K562 (cell line): ENCODE measurements at regions not wholly inside any gene's neighbourhood (a gene's known extent, or its start where the extent isn't known, plus 50 kb on each side); places are given as distances from the start of the nearest gene placed in this dataset.

Source experiments
- ATAC-seq: fragments of 200-7000 bp; cut with Tn5 transposase; 3 replicates; pipeline ENCODE4 v1.9.1; 2020; ENCODE audit warnings: moderate library complexity
- BruUV-seq: library from RNA; stranded (reverse); fragments of 400-500 nt; replicated peaks from 2 replicates; lab custom pipeline; 2021; lab: Mats Ljungman, UMichigan
- CTCF ChIA-PET: fragments of 300-600 bp; formaldehyde crosslinking; extraction: SDS; loops from one replicate; lab custom pipeline; 2021; ENCODE audit warnings: low intra/inter-chr PET ratio; lab: Yijun Ruan, JAX
- POLR2A ChIA-PET: fragments of 300-600, 350-650 bp; sonication (Branson Sonifier 250); formaldehyde crosslinking; extraction: SDS; loops from one replicate; lab custom pipeline; 2021; ENCODE audit warnings: antibody characterized with exemption, inconsistent platforms; lab: Yijun Ruan, JAX
- DNase-seq, 4 experiments: peaks; one replicate each; pipeline versions ENCODE4 v3.0.0 to v3.0.0-alpha.2; 2011 to 2018; ENCODE audit warnings: low spot score in 3 of 4, mixed read lengths in 3 of 4; ENCODE audit errors: extremely low read depth in 1 of 4
- FAIRE-seq: peaks from 2 replicates; lab custom pipeline; 2011; peaks lifted over from hg19 to GRCh38; lab: Jason Lieb, UNC
- H2AFZ ChIP-seq: 2 replicates; pipeline ENCODE4 v1.6.0; 2011; ENCODE audit warnings: low read depth, low read length, control low read depth, inconsistent platforms
- H3K27ac ChIP-seq: fragments of 200-600 bp; 3 replicates; pipeline ENCODE4 v1.8.0; 2011; ENCODE audit warnings: low read depth, mild to moderate bottlenecking, control low read depth, inconsistent platforms, low read length, moderate library complexity, mixed read lengths; ENCODE audit errors: extremely low read depth
- H3K27me3 ChIP-seq, 2 experiments: fragments of 300-600 bp in 1 of 2; 2 replicates in 1 of 2; 3 replicates in 1 of 2; pipeline versions ENCODE4 v1.6.0 to v1.8.0; 2011; ENCODE audit warnings: inconsistent platforms in 2 of 2, low read length in 2 of 2, mild to moderate bottlenecking in 1 of 2, mixed read lengths in 1 of 2, moderate library complexity in 1 of 2; ENCODE audit not compliant: control insufficient read depth in 2 of 2, insufficient read depth in 2 of 2
- H3K36me3 ChIP-seq: fragments of 300-600 bp; 3 replicates; pipeline ENCODE4 v1.8.0; 2011; ENCODE audit warnings: mild to moderate bottlenecking, low read length, inconsistent platforms; ENCODE audit not compliant: control insufficient read depth, insufficient read depth
- H3K4me1 ChIP-seq, 2 experiments: fragments of 200-600 bp in 1 of 2; replicated peaks in 1 of 2; 2 replicates in 1 of 2; 3 replicates in 1 of 2; pipeline versions ENCODE4 v1.5.1 to v1.8.0; 2011; ENCODE audit warnings: inconsistent platforms in 2 of 2, low read length in 2 of 2, mild to moderate bottlenecking in 1 of 2, mixed read lengths in 1 of 2, moderate library complexity in 1 of 2; ENCODE audit not compliant: control insufficient read depth in 2 of 2, insufficient read depth in 2 of 2
- H3K4me2 ChIP-seq: 2 replicates; pipeline ENCODE4 v1.6.1; 2011; ENCODE audit warnings: low read length, control low read depth, inconsistent platforms, mixed read lengths; ENCODE audit not compliant: insufficient read depth
- H3K4me3 ChIP-seq: fragments of 200-600 bp; sonication (generic), shearing (Covaris generic); 2 replicates; pipeline ENCODE4 v1.5.1; 2016; ENCODE audit warnings: control low read depth, inconsistent platforms
- H3K79me2 ChIP-seq: fragments of 200-600 bp; 3 replicates; pipeline ENCODE4 v1.8.0; 2011; ENCODE audit warnings: low read length, inconsistent platforms; ENCODE audit not compliant: control insufficient read depth, insufficient read depth
- H3K9ac ChIP-seq, 2 experiments: 2 replicates each; pipeline versions ENCODE4 v1.6.0 to v1.6.1; 2011; ENCODE audit warnings: low read depth in 2 of 2, low read length in 2 of 2, control low read depth in 1 of 2, inconsistent platforms in 1 of 2, mild to moderate bottlenecking in 1 of 2, mixed read lengths in 1 of 2; ENCODE audit not compliant: insufficient read depth in 1 of 2
- H3K9me1 ChIP-seq: one replicate; pipeline ENCODE4 v1.6.0; 2011; ENCODE audit warnings: inconsistent platforms, mild to moderate bottlenecking, low read length, moderate library complexity; ENCODE audit not compliant: control insufficient read depth, insufficient read depth
- H3K9me3 ChIP-seq: replicated peaks from 2 replicates; pipeline ENCODE4 v1.5.1; 2011; ENCODE audit warnings: low read depth, low read length, inconsistent platforms; ENCODE audit not compliant: control insufficient read depth, insufficient read depth
- H4K20me1 ChIP-seq: replicated peaks from 2 replicates; pipeline ENCODE4 v1.6.1; 2011; ENCODE audit warnings: low read length, inconsistent platforms, mixed read lengths; ENCODE audit not compliant: control insufficient read depth, insufficient read depth
- E2F6 ChIP-seq, 2 experiments: IDR thresholded peaks; 2 replicates each; pipeline ENCODE4 v1.6.1; 2011; ENCODE audit warnings: borderline replicate concordance in 1 of 2, control low read depth in 1 of 2, low read depth in 1 of 2, low read length in 1 of 2, mild to moderate bottlenecking in 1 of 2, mixed read lengths in 1 of 2, moderate library complexity in 1 of 2; ENCODE audit not compliant: insufficient read depth in 1 of 2, insufficient read length in 1 of 2, poor library complexity in 1 of 2, severe bottlenecking in 1 of 2; ENCODE audit errors: extremely low read depth in 1 of 2
- ELF2 ChIP-seq: fragments of 250-450 bp; sonication (Bioruptor Pico); IDR thresholded peaks from 2 replicates; pipeline ENCODE4 v1.5.0; 2021; ENCODE audit warnings: mild to moderate bottlenecking
- KAT8 ChIP-seq: fragments of 450-650 bp; IDR thresholded peaks from 2 replicates; pipeline ENCODE4 v1.6.1; 2016; ENCODE audit warnings: low read depth, mild to moderate bottlenecking
- WGBS: fragments of 100-300 bp; shearing (Covaris generic); methylation state at CpG from one replicate; pipeline ENCODE4 v1.1.6; 2016; ENCODE audit warnings: low coverage, mixed read lengths; ENCODE audit not compliant: insufficient coverage; ENCODE audit errors: missing lambda C conversion rate; 5-methylcytosine and 5-hydroxymethylcytosine counted together
- in situ Hi-C: fragments of 300-500 bp; cut with MboI; formaldehyde crosslinking; loops from 4 replicates; pipeline ENCODE4 v1.15.0; 2018; ENCODE audit warnings: inconsistent platforms, mixed read lengths
- intact Hi-C: fragments of 100-400 bp; cut with micrococcal nuclease; formaldehyde crosslinking; loops from 2 replicates; pipeline ENCODE4 v1.14.2; 2022
- TF ChIP-seq, protein P1 (sequence below): fragments of 450-650 bp; IDR thresholded peaks from one replicate; pipeline ENCODE4 v1.6.1; 2018; ENCODE audit warnings: mild to moderate bottlenecking, moderate library complexity; ENCODE audit not compliant: partially characterized antibody
- TF ChIP-seq, protein P2 (sequence below), 2 experiments: fragments of 450-650 bp in 1 of 2; IDR thresholded peaks; 2 replicates each; pipeline ENCODE4 v1.6.1; 2011 to 2017; ENCODE audit warnings: low read depth in 2 of 2, antibody characterized with exemption in 1 of 2, borderline replicate concordance in 1 of 2, low read length in 1 of 2, mild to moderate bottlenecking in 1 of 2, mixed read lengths in 1 of 2; ENCODE audit not compliant: control insufficient read depth in 1 of 2
- TF ChIP-seq, protein P3 (sequence below): fragments of 450-650 bp; formaldehyde crosslinking; conservative IDR thresholded peaks from 2 replicates; pipeline ENCODE4 v1.4.0; 2022; ENCODE audit warnings: mild to moderate bottlenecking, missing genetic modification characterization

DNA sequence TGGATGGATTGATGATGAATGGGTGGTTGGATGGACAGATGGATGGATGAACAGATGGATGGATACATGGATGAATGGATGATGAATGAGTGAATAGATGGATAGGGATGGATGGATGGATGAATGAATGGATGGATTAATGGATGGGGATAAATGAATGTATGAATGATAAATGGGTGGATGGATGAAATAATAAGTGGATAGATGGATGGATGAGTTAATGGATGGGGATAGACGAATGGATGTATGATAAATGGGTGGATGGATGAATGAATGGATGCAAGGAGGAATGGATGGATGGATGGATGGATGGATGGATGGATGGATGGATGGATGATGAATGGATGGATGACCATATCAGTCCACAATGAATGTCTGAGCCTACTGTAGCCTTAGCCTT is 381.9 kb downstream of the SETD4 start:
- H3K4me2 ChIP-seq = no peak overlapping the region
- intact Hi-C loops (no loop called here), in situ Hi-C loops (no loop called here)
- CTCF ChIA-PET = no interaction called here
- BruUV-seq = no TSS peak
- no peaks in the 10 kb centered on the region for H3K9me3 ChIP-seq
- H3K36me3 ChIP-seq = no peaks in the 10 kb centered on the region
- ATAC-seq (no peak), DNase-seq (no peak), FAIRE-seq (no peak)
- WGBS = 0% methylated on average over 1 of the region's 1 CpG
- no peak overlapping the region for H3K4me3 ChIP-seq
- H3K4me1 ChIP-seq = no peaks in the 10 kb centered on the region
- no peak overlapping the region for H3K9ac ChIP-seq
- H3K27ac ChIP-seq = no peak overlapping the region
- POLR2A ChIA-PET = no interaction called here
- no peak for TF ChIP-seq KAT8
- no peak for TF ChIP-seq ELF2 (CRISPR knock-in tag)
- TF ChIP-seq, protein P1, sequence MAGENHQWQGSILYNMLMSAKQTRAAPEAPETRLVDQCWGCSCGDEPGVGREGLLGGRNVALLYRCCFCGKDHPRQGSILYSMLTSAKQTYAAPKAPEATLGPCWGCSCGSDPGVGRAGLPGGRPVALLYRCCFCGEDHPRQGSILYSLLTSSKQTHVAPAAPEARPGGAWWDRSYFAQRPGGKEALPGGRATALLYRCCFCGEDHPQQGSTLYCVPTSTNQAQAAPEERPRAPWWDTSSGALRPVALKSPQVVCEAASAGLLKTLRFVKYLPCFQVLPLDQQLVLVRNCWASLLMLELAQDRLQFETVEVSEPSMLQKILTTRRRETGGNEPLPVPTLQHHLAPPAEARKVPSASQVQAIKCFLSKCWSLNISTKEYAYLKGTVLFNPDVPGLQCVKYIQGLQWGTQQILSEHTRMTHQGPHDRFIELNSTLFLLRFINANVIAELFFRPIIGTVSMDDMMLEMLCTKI = no peak
- TF ChIP-seq, protein P2, sequence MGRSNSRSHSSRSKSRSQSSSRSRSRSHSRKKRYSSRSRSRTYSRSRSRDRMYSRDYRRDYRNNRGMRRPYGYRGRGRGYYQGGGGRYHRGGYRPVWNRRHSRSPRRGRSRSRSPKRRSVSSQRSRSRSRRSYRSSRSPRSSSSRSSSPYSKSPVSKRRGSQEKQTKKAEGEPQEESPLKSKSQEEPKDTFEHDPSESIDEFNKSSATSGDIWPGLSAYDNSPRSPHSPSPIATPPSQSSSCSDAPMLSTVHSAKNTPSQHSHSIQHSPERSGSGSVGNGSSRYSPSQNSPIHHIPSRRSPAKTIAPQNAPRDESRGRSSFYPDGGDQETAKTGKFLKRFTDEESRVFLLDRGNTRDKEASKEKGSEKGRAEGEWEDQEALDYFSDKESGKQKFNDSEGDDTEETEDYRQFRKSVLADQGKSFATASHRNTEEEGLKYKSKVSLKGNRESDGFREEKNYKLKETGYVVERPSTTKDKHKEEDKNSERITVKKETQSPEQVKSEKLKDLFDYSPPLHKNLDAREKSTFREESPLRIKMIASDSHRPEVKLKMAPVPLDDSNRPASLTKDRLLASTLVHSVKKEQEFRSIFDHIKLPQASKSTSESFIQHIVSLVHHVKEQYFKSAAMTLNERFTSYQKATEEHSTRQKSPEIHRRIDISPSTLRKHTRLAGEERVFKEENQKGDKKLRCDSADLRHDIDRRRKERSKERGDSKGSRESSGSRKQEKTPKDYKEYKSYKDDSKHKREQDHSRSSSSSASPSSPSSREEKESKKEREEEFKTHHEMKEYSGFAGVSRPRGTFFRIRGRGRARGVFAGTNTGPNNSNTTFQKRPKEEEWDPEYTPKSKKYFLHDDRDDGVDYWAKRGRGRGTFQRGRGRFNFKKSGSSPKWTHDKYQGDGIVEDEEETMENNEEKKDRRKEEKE (IDR thresholded peaks at IDR 0.05; ENCODE audit: borderline replicate concordance in 1 of 2, control insufficient read depth in 1 of 2, low read depth in 2 of 2, low read length in 1 of 2) = no peak
- TF ChIP-seq, protein P3, sequence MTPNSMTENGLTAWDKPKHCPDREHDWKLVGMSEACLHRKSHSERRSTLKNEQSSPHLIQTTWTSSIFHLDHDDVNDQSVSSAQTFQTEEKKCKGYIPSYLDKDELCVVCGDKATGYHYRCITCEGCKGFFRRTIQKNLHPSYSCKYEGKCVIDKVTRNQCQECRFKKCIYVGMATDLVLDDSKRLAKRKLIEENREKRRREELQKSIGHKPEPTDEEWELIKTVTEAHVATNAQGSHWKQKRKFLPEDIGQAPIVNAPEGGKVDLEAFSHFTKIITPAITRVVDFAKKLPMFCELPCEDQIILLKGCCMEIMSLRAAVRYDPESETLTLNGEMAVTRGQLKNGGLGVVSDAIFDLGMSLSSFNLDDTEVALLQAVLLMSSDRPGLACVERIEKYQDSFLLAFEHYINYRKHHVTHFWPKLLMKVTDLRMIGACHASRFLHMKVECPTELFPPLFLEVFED (CRISPR knock-in tag) = 0 out of 2 replicates have a peak, but pooled peaks have one; percentile 22
- TF ChIP-seq E2F6 (IDR thresholded peaks at IDR 0.05; ENCODE audit: borderline replicate concordance in 1 of 2, extremely low read depth in 1 of 2, insufficient read depth in 1 of 2, insufficient read length in 1 of 2, low read depth in 1 of 2, low read length in 1 of 2, poor library complexity in 1 of 2, severe bottlenecking in 1 of 2) = no peak
- H4K20me1 ChIP-seq = no peaks in the 10 kb centered on the region
- no peaks in the 10 kb centered on the region for H3K9me1 ChIP-seq
- no peak overlapping the region for H2AFZ ChIP-seq
- H3K27me3 ChIP-seq = peaks cover 4 to 24% of the 10 kb centered on the region in 2 experiments; a peak in 4 of 5 replicates
- no peaks in the 10 kb centered on the region for H3K79me2 ChIP-seq
